Coronary artery (tissue), 2 donors: ENCODE measurements at regions not wholly inside any gene's neighbourhood (a gene's known extent, or its start where the extent isn't known, plus 50 kb on each side); places are given as distances from the start of the nearest gene placed in this dataset.
"Not testable (repeated sequence)": the region's sequence is repeated elsewhere in the genome, so short reads cannot be mapped to it uniquely, and the experiment has no call there.

ENCODE experiments used
- DNase-seq: peaks from one replicate; pipeline ENCODE4 v3.0.0-alpha.2; 2017; ENCODE audit warnings: low spot score
- H3K27ac ChIP-seq, 2 donors: fragments of 200-600 bp; sonication (generic); one replicate each; pipeline ENCODE4 v1.5.1; 2016 to 2019
- H3K4me3 ChIP-seq: fragments of 200-600 bp; sonication (generic); 2 replicates; pipeline ENCODE4 v1.5.1; 2016; ENCODE audit warnings: mild to moderate bottlenecking, moderate library complexity
- TF ChIP-seq, protein P1 (sequence below): fragments of 200-600 bp; sonication (generic); IDR thresholded peaks from one replicate; pipeline ENCODE4 v1.5.1; 2019; ENCODE audit warnings: antibody characterized with exemption

DNA sequence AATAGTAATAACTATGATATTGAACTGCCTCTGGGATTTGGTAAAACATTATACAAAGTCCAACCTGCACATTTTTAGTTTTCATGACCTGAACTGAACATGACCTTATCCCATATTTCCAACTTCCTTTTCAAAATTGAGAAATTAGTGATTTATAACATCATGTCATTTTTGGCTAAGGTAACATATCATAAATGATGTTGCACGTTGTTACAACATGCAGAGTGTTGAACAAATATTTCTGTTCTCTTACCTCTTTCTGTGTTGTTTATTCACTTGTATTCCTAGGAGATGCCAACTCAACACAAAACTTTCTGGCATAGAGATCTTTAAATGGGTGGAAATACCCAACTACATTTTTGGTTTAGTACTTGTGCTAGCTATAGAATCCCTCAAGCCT lies 496.0 kb downstream of the SLC6A15 start:
- TF ChIP-seq, protein P1, sequence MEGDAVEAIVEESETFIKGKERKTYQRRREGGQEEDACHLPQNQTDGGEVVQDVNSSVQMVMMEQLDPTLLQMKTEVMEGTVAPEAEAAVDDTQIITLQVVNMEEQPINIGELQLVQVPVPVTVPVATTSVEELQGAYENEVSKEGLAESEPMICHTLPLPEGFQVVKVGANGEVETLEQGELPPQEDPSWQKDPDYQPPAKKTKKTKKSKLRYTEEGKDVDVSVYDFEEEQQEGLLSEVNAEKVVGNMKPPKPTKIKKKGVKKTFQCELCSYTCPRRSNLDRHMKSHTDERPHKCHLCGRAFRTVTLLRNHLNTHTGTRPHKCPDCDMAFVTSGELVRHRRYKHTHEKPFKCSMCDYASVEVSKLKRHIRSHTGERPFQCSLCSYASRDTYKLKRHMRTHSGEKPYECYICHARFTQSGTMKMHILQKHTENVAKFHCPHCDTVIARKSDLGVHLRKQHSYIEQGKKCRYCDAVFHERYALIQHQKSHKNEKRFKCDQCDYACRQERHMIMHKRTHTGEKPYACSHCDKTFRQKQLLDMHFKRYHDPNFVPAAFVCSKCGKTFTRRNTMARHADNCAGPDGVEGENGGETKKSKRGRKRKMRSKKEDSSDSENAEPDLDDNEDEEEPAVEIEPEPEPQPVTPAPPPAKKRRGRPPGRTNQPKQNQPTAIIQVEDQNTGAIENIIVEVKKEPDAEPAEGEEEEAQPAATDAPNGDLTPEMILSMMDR, result no peak
- no peak for DNase-seq
- Histone ChIP-seq H3K4me3 (no peak overlapping the region), H3K27ac (no peak overlapping the region)

DNA sequence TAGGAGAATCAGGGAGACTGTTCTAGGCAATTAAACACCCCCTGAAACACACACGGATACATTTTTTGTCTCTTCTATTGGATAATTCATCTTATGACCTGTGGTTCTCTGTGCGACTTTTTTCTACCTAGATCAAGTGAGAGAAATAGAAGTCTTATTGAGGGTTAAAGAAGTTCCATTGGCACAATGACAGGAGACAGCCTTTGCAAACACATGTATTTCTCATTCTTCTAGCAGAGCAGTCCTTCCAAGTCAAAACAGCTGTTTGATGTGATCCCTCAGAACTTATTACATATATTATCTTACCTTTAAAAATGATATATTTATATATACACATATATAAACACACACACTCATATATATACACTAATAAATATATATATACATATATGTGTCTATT lies 496.7 kb downstream of the SLC6A15 start:
- TF ChIP-seq, protein P1, result no peak
- no peak for DNase-seq
- no peak overlapping the region for H3K4me3 ChIP-seq

DNA sequence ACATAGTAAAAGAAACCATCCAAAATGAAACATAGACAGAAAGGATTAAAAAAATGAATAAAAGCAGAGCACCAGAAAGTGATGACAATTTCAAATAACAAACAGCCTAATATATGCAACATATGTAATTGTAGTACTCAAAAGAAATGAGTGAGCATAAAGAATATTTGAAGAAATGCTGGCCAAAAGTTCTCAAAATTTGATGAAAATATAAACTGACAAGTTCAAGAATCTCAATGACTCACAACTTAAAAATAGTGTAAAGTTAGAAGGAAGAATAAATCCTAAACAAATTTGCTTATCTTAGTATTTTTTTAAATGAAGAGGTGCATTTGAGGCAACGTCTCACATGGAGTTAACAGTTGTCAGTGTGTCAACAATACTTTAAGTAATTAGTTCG lies 498.9 kb downstream of the SLC6A15 start:
- DNase-seq, result no peak
- H3K4me3 ChIP-seq, result no peak overlapping the region
- H3K27ac ChIP-seq, result no peak overlapping the region
- TF ChIP-seq, protein P1, result no peak

More for the DNA sequence above, 496.7 kb downstream of the SLC6A15 start:
- no peak overlapping the region for H3K27ac ChIP-seq

DNA sequence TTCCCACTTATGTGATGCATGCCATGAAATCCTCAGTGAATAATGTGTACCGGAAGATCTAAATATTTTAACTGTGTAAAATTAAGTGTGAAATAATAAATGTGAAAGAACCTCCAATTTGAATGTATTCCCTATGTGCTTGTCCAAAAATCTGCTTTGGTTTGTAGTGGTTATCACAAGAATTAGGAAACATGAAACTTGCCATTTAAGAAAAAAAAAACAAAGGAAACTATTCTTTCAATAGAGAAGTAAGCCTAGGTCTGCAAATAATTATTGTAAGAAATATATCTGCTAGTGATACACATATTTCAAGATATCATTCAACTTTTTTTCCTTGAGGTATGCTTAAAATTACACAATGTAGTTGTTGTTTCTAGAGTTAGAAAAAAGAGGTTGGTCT lies 500.4 kb downstream of the SLC6A15 start:
- DNase-seq, result no peak
- TF ChIP-seq, protein P1, result no peak

DNA sequence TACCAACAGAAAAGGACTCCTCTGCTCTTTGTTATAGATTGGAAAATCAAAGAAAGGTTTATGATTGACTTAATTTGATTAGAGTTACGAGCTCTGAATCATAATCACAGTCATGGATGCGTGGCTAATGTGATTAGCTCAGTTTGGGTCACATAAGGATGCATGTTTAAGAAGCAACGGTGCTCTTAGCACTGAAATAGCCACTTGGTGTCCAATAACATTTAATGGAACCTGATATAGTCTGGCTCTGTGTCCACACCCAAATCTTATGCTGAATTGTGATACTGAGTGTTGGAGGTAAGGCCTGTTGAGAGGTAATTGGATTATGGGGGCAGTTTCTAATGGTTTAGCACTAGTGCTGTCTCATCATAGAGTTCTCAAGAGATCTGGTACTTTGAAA lies 501.6 kb downstream of the SLC6A15 start:
- no peak overlapping the region for H3K4me3 ChIP-seq
- no peak for DNase-seq
- H3K27ac ChIP-seq, result no peak overlapping the region

More for the DNA sequence above, 500.4 kb downstream of the SLC6A15 start:
- no peak overlapping the region for H3K27ac ChIP-seq
- no peak overlapping the region for H3K4me3 ChIP-seq

DNA sequence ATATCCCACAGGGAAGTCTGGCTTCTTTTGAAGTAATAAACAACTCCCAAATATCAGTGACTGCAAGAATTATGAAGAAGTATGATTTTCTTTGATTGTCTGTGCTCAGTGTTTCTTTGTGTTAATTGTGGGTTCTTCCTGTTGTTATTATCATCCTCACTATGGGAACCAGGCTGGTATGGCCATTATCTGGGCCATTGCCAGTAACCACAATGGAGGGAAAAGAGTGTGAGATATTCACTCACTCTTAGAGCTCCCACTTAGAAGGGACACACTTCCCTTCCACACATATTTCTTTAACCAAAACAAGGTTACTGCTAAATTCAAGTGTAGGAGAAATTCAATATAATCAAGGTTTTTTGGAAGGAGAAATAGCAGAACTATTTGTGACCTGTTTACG lies 503.7 kb downstream of the SLC6A15 start:
- Histone ChIP-seq H3K4me3 (no peak overlapping the region), H3K27ac (no peak overlapping the region)
- TF ChIP-seq, protein P1, result no peak
- no peak for DNase-seq

More for the DNA sequence above, 501.6 kb downstream of the SLC6A15 start:
- TF ChIP-seq, protein P1, result no peak

DNA sequence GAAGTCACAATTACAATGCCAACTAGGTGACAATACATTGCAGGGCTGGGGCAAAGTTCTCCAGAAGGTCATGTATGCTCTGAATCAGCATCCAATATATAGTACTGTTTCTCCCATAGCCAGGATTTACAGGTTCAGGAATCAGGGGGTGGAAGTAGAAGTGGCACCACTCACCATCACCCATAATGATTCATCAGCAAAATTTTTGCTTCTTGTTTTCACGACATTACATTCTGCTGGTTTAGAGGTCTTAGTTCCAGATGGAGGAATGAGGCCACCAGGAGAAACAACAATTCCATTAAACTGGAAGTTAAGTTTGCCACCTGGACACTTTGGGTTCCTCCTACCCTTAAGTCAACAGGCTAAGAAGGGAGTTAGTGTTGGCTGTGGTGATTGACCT lies 505.9 kb downstream of the SLC6A15 start:
- H3K4me3 ChIP-seq, H3K27ac ChIP-seq: not testable (repeated sequence)

DNA sequence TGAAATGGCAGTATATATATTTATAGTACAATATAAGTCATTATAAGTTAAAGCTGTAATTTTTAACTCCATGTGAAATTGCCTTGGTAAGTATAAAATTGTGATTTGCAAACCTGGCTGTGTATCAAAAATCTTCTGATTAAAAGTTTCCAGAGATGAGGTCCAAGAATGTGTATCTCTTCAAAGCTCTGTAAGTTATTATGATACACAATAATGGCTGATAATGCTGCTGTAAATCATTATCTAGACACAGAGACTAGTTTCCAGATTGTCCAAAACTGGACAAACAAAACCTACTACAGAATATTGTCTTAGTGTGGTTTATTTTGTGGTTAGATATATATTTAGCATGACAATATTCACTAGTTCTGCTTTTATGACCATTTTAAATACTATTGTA lies 514.8 kb downstream of the SLC6A15 start:
- no peak overlapping the region for H3K27ac ChIP-seq
- TF ChIP-seq, protein P1, result no peak
- H3K4me3 ChIP-seq, result no peak overlapping the region
- DNase-seq, result no peak

More for the DNA sequence above, 505.9 kb downstream of the SLC6A15 start:
- DNase-seq, result not testable (repeated sequence)
